ENCODE measurements at regions not wholly inside any gene's neighbourhood (a gene's known extent, or its start where the extent isn't known, plus 50 kb on each side); places are given as distances from the start of the nearest gene placed in this dataset.

GRCh38 chr5:61837788-61838187 lies 468.2 kb upstream of the KIF2A start:
- in situ Hi-C loops (cut with MboI; ENCODE audit: low pct_unique_long_range_greater_than_20kb, low sequenced_read_pairs, unreplicated experiment) = no loop called here
- no peak for TF ChIP-seq CTCF (IDR thresholded peaks at IDR 0.05; ENCODE audit: extremely low read depth, insufficient read depth, missing control alignments)
- DNase-seq (ENCODE audit: low spot score) = no peak

- no peak for TF ChIP-seq CTCF (IDR thresholded peaks at IDR 0.05; ENCODE audit: extremely low read depth, insufficient read depth, missing control alignments)
- no peak for DNase-seq (ENCODE audit: low spot score)
- in situ Hi-C loops (cut with MboI; ENCODE audit: low pct_unique_long_range_greater_than_20kb, low sequenced_read_pairs, unreplicated experiment) = no loop called here
These were observed 465.6 kb upstream of the KIF2A start for GRCh38 chr5:61840361-61840760.

GRCh38 chr5:61842840-61843239 lies 463.2 kb upstream of the KIF2A start:
- TF ChIP-seq CTCF (IDR thresholded peaks at IDR 0.05; ENCODE audit: extremely low read depth, insufficient read depth, missing control alignments) = no peak
- in situ Hi-C loops (cut with MboI; ENCODE audit: low pct_unique_long_range_greater_than_20kb, low sequenced_read_pairs, unreplicated experiment) = no loop called here
- DNase-seq (ENCODE audit: low spot score) = no peak

GRCh38 chr5:61850696-61851095 lies 455.3 kb upstream of the KIF2A start:
- in situ Hi-C loops (cut with MboI; ENCODE audit: low pct_unique_long_range_greater_than_20kb, low sequenced_read_pairs, unreplicated experiment) = no loop called here
- no peak for TF ChIP-seq CTCF (IDR thresholded peaks at IDR 0.05; ENCODE audit: extremely low read depth, insufficient read depth, missing control alignments)
- DNase-seq (ENCODE audit: low spot score) = no peak

GRCh38 chr5:61854531-61854930 lies 451.5 kb upstream of the KIF2A start:
- TF ChIP-seq CTCF (IDR thresholded peaks at IDR 0.05; ENCODE audit: extremely low read depth, insufficient read depth, missing control alignments) = no peak
- no peak for DNase-seq (ENCODE audit: low spot score)
- in situ Hi-C loops (cut with MboI; ENCODE audit: low pct_unique_long_range_greater_than_20kb, low sequenced_read_pairs, unreplicated experiment) = no loop called here

GRCh38 chr5:61860978-61861377 lies 445.0 kb upstream of the KIF2A start:
- in situ Hi-C loops (cut with MboI; ENCODE audit: low pct_unique_long_range_greater_than_20kb, low sequenced_read_pairs, unreplicated experiment) = no loop called here
- no peak for DNase-seq (ENCODE audit: low spot score)
- TF ChIP-seq CTCF (IDR thresholded peaks at IDR 0.05; ENCODE audit: extremely low read depth, insufficient read depth, missing control alignments) = no peak

GRCh38 chr5:61866930-61867329 lies 439.1 kb upstream of the KIF2A start:
- in situ Hi-C loops (cut with MboI; ENCODE audit: low pct_unique_long_range_greater_than_20kb, low sequenced_read_pairs, unreplicated experiment) = no loop called here
- DNase-seq (ENCODE audit: low spot score) = peak; percentile 12
- TF ChIP-seq CTCF (IDR thresholded peaks at IDR 0.05; ENCODE audit: extremely low read depth, insufficient read depth, missing control alignments) = no peak

Data from GM13977 (cell line).